LNCaP clone FGC (cell line): ENCODE measurements at regions not wholly inside any gene's neighbourhood (a gene's known extent, or its start where the extent isn't known, plus 50 kb on each side); places are given as distances from the start of the nearest gene placed in this dataset.

Source experiments
- DNase-seq: peaks from one replicate; pipeline ENCODE4 v3.0.0-alpha.2; 2011; ENCODE audit warnings: low read depth
- H3K4me3 ChIP-seq: 2 replicates; pipeline ENCODE4 v1.5.1; 2011; ENCODE audit warnings: mild to moderate bottlenecking, low read depth, low read length, control low read depth
- TF ChIP-seq, protein P1 (sequence below): IDR thresholded peaks from 2 replicates; pipeline ENCODE4 v1.5.1; 2012; ENCODE audit warnings: mild to moderate bottlenecking; ENCODE audit not compliant: control insufficient read depth, insufficient read depth; ENCODE audit errors: extremely low read depth

DNA sequence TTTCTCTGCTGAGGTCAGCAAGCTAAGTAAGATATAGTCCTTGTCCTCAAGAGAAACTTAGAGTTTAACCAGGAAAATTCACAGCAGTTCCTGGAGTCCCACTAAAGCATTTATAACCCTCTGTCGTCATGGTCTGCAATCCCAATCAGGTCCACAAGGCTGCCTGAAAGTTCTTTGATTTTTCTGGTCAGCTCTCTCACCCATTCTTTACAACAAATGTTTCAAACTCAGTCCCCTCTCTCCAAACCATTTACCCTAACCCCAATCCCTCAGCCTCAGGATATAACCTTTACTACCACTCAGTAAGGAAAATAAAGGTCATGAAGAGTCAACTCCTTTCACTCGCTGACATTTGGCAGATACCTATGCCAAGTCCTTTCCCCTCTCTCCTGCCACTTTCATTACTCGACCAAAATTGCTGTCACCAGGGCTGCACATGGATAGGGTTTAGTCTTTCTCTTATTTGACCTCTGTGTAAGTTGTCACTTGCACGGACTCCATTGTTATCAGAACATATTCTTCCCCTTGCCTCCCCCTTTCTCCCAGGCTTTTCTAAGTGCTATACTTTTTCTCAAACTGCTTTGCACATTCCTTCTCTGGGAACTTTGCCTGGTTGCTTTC is 936.6 kb downstream of the NR2F1-AS1 start:
- no peak overlapping the region for H3K4me3 ChIP-seq
- DNase-seq: no peak
- TF ChIP-seq, protein P1, sequence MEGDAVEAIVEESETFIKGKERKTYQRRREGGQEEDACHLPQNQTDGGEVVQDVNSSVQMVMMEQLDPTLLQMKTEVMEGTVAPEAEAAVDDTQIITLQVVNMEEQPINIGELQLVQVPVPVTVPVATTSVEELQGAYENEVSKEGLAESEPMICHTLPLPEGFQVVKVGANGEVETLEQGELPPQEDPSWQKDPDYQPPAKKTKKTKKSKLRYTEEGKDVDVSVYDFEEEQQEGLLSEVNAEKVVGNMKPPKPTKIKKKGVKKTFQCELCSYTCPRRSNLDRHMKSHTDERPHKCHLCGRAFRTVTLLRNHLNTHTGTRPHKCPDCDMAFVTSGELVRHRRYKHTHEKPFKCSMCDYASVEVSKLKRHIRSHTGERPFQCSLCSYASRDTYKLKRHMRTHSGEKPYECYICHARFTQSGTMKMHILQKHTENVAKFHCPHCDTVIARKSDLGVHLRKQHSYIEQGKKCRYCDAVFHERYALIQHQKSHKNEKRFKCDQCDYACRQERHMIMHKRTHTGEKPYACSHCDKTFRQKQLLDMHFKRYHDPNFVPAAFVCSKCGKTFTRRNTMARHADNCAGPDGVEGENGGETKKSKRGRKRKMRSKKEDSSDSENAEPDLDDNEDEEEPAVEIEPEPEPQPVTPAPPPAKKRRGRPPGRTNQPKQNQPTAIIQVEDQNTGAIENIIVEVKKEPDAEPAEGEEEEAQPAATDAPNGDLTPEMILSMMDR: no peak

DNA sequence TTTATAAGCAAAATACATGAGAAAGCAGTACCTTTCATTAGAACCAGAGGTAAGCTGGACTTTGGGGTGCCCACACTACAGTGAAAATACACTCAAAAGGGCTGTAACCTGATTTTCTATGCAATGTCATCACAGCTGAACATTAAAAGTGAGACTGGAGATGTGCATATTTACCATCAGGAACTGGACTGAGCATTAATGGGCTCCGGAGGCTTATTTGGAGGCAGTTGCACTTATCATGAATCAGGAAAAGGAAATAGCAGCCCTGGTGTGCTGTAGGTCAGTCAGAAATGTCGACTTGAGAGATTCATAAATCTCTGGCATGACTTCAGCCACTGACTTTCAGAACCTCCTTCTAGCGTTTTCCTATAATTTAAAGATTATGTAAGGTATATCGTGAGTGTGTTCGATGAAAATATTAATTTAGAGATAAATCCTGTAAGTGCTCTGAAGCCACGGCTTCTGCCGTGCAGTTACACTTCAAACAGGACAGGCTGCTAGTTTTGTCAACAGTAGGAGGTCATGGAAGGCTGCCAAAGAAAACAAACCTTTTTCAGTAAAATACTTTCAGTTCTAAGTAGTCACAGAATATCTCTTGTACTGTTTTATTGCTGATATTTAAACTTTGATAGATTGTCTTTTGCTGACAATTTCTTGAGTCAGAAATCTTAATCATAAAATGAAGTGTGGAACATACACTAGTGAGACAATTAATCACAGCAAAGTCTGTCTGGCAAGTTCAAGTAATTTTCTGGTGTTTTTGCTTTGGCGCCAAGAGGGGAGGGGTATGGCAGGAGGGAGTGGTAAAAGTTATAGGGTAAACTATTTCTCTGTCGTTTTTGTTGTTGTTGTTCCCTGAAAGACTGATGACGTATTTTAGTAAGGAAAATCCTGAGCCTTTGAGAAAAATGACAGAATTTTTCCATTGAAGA is 939.7 kb downstream of the NR2F1-AS1 start:
- DNase-seq: peak; percentile 71
- TF ChIP-seq, protein P1: no peak
- peak overlapping the region; percentile 31 for H3K4me3 ChIP-seq

DNA sequence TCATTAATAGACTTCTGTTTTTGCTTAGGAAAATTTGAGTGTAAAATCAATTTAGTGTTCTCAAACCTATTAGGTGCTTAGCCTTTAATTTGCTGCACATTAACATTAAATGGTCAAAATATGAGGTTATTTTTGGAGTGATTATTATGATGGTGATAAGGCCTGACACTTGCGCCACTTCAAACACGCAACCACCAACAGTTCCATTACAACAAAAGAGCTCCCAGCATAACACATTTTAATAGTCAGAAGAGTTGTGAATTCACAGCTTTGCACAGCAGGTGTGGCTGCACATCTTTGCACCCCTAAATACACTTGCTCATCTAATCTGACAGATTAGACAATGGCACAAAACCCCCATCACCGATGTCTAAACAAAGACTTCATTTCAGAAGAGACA is 940.7 kb downstream of the NR2F1-AS1 start:
- H3K4me3 ChIP-seq: no peak overlapping the region
- TF ChIP-seq, protein P1: no peak
- DNase-seq: no peak

- TF ChIP-seq, protein P1: no peak
- no peak for DNase-seq
- no peak overlapping the region for H3K4me3 ChIP-seq
These were observed 943.1 kb downstream of the NR2F1-AS1 start for GRCh38 chr5:92637960-92638359.

DNA sequence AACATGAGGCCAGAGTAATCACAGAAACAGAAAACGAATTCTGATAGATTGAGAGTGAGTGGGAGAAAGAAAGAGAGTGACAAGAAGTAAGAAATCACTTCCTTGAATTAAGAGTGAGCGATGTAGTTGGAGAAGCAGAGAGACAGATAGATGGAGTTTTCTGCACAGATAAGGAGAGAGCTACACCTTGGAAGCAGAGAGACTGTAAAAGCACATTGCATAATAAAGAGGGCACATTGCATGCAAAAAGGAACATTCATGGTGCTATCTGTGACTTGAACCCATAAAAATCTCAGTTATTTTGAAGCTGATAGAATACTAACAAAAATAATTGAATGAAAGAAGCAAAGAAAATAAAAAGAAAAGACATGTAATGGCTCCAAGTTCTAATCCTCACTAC is 943.8 kb downstream of the NR2F1-AS1 start:
- TF ChIP-seq, protein P1: no peak
- DNase-seq: no peak
- no peak overlapping the region for H3K4me3 ChIP-seq

GRCh38 chr5:92635001-92635461 is 946.0 kb downstream of the NR2F1-AS1 start:
- TF ChIP-seq, protein P1: no peak
- DNase-seq: no peak
- no peak overlapping the region for H3K4me3 ChIP-seq
